GM21515 (cell line): ENCODE measurements at regions not wholly inside any gene's neighbourhood (a gene's known extent, or its start where the extent isn't known, plus 50 kb on each side); places are given as distances from the start of the nearest gene placed in this dataset.

Experiments used
- ATAC-seq: cut with Tn5 transposase; IDR thresholded peaks from one replicate; pipeline ENCODE4 v1.9.1; 2021; ENCODE audit not compliant: unreplicated experiment

DNA sequence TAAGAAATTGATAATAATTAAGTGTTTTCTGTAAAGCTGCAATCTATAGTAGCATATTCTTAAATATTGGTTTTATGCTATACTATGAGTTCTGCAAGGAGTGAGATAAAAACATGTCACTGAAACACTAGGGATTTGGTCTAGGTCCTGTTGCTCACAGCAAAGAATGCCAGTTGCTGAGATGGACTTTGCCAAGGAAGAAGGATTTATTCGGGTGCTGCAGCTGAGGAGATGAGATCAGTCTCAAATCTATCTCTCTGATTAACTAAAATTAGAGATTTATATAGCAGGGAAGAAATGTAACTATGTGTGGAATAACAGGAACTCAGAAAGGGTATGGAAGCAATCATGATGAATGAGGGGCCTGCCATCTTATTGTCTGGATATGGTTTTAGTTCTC lies 1569.9 kb downstream of the PCDH7 start:
- no peak for ATAC-seq

DNA sequence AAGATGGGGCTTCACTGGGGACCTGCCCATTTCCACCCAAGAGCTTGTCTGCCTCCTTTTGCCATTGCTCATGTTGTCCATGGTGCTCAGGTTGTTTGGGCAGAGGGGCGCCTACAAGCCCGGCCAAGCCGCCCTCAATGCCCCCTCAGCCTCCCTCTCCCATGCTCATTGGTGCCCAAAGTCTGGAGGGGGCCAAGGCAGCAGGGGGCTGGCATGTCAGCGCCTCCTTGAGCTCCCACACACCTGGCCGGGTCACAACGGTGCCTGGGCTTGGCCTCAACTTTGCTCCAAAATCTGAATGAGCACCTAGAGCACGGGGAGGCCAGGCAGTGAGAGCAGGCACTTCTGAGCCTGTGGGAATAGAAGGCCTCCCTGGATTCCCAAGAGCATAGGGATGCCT lies 1598.8 kb downstream of the PCDH7 start:
- no peak for ATAC-seq

DNA sequence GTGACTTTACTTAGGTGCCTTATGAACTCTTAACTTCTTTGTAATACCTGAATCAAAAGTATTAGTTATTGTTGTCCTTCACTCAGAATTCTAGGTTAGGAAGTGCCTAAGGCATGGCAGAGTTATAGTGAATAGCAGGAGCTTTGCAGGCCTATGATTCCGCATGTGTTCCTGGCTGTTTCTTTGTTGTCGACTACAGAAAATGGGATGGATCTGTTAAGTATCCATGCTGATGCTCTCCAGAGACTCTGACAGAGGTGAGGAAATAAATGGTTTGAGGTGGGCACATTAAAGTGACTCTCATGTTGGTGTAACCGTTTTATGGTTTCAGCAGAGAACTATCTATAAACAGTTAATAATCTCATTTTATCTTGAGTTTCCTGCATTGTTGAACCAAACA lies 1601.3 kb downstream of the PCDH7 start:
- no peak for ATAC-seq

DNA sequence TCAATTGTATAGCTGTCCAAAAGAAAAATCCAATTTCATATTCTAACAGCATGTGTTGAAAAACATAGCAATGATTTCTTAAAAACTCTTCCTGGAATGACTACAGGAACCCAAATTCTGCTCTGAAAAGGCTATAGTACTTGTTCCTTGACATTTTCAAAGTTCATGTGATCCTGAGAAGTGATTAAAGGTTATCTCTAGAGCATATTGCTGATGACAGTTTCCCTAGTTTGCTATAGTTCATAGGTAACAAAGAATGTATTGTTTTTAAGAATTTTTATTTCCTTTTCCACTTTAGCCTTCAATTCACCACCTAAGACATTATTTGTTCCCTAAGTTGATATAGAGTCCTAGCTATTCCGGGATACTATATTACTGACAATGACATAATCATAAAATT lies 1614.6 kb downstream of the PCDH7 start:
- no peak for ATAC-seq

DNA sequence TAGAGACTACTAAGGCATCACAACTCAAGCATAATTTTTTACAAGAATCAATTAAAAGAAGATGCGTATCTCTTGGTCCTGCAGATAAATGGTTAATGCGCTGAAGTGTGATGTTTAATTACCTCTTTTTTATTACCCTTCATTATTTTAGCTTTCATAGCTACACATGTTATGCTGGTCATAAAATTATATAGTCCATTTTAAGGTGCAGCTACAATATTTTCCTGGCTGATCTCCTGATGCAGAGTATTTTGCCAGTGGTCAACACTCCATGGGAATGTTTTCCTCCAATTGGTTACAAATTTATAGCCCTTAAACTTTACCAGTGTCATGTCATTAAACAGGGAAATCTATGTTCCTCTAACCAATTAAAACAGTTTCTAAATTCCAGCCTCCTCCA lies 1617.2 kb downstream of the PCDH7 start:
- no peak for ATAC-seq

DNA sequence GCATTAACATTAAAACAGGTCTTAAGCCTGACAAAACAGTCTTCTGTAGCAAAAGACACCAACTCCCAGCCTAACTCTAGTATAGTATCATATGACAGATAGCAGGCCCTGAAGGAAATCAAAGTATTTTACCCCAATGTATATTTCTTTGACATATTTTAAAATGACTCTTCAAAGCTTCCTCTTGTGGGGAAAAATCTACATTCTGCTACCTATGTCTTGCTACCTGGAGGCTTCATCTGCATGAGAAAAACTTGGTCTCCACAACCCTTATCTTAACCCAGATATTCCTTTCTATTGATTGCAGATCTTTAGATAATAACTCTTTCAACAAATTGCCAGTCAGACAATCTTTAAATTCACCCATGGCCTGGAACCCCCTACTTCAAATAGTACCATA lies 1620.4 kb downstream of the PCDH7 start:
- ATAC-seq = no peak

DNA sequence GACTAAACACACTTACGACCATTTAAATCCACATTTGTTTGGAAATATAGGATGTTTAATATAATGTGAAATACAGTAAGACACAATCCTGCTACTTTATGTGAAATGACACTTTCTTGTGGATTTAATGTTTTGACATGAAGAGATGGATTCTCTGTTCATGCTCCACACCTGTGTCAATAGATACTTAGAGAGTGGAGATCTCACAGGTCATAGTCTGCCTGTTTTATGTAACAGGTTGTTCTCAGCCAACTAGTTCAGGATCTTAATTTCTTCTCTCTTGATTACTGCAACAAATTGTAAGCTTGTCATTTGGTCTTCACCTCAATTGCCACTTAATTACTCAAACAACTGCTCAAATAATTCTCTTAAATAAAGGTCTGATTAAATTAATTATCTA lies 1621.2 kb downstream of the PCDH7 start:
- no peak for ATAC-seq

DNA sequence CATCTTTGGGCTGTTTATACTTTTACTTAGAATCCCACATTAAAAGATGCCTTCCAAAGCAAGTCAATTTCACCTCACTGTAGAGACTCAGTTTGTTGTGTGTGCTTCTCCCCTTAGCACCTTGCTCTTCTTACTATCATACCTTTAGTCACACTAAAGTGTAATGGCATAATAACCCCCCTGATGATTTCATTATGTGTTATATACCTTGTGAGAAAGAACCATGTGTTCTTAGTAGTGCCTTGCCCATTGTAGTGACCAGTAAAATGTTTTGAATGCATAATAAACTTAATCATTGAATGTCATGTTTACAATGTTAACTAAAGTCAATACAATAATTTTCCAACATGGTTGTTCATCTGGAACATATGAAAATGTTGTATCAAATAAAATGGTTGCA lies 1621.9 kb downstream of the PCDH7 start:
- ATAC-seq = no peak

DNA sequence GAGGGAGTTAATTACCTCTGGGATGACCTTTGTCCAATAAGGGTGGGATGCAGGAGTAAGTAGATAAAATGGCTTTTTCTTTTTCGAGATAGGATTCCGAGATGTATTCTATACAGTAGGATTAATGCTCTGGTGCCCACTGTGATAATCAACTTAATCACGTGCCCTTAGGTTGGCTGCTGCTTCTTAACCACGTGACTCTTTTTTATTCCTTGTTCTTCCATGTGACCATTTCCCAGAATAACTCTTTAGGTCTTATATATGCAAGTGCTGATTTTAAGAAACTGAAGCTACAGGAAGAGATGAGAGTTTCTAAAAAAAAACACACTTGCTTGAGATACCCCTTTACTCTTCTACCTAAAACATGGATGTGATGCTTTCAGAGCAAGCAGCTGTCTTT lies 1628.9 kb downstream of the PCDH7 start:
- ATAC-seq = no peak

DNA sequence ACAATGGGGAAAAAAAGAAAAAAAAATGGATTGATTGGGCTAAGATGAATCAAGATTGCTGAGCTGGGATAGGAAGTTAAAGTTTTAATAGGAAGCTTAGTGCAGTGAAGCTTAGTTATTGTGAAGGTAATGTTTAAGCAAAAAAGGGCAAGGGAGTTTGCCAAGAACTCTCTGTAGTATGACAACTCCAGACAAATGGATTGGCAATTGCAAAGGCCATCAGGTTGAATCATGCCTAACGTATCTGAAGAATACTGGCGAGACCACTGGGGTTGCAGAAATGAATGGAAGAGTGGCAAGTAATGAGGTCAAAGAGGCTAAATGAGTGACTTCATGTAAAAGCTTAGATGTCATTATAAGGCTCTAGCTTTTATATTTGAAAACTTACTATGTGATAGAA lies 1654.0 kb downstream of the PCDH7 start:
- no peak for ATAC-seq

DNA sequence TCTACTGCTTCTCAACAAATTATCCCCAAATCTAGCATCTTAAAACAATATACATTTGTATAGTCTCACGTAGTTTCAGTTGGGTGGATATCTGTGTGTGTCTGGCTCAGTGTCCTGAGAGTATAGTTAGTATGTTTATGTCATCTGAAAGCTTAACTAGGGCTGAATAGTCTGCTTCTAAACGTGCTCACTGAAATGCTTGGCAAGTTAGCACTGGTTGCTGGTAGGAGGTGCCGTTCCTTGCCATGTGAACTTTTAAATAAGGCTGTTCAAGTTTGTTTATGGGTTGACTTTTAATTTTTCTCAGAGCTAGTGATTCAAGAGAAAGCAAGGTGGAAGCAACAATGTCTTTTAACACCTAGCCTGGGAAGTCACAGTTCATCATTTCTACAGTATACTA lies 1673.6 kb downstream of the PCDH7 start:
- no peak for ATAC-seq

DNA sequence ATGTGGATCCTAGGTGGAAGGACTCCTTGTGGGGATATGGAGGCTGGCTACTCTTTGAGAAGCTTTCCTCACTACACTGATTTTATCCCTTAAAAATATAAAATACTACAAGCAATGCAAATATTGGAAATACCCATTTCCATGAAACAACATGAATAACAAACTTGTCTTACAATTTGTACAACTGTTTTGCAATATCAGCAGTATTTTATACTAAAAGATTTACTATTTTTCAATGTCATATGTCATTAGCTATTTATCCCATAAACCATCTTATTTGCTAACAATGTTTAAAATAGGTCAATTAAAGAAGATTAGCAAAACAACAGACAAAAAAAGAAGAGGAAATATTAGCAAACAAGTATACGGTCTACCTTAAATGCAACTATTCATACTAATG lies 1674.1 kb downstream of the PCDH7 start:
- ATAC-seq = no peak

DNA sequence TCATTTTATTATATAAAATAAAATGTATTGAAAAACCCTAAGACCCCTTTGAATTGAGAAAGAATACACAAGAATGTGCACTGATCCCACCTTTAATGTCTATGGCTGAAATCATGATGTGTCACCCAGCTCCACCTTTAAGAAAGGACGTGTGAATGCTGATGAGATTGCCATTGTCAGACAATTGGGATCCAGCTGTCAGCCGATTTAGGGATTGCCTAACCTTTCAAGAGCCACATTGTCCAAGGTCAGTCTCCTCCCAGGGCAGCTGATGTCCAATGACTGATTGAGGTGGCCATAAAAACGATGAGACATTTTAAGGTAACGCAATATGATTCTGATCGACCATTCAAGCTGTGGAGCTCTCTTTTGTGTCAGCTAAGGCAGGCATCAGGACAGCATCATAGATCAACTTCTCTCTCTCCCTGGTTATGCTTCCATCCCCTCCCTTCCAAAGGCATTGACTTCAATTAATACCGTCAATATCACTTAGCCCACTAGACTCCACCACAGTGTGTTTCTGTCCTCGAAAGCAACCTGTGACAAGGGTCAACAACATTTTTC lies 1676.4 kb downstream of the PCDH7 start:
- no peak for ATAC-seq

DNA sequence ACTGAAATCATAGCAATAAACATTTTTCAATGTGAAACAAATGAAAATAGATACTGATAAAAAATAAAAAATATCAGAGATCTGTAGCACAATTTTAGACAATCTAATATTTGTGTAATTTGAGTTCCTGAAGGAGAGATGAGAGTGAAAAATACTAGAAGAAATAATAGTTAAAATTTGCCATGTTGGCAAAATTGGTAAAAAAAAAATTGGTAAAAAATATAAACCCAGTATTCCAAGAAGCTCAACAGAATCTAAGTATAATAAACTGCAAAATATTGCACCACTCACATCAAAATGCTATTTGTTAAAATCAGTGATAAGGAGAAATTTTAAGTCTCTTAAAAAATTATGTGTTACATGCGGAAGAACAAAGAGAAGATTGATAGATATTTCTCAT lies 1680.7 kb downstream of the PCDH7 start:
- no peak for ATAC-seq

DNA sequence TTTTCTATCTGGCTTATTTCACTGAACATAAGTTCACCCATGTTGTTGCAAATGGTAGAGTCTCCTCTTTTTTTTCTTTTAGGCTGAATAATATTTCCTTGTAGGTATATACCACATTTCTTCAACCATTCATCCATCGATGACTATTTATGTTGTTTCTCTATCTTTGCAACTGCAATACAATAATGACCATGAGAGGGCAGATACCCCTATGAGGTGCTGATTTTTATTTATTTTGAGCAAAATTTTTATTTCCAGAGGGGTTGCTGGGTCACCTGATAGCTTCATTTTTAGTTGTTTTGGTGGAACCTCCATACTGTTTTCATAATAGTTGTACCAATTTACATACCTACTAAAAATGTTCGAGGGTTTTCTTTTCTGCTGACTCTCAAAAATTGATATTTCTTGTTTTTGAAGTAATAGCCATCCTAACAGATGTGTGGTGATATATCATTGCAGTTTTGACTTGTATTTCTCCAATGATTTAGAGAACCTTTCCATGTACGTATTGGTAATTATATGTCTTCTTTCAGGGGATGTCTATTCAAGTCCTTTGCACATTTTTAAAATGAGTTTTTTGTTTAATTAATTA lies 1697.0 kb downstream of the PCDH7 start:
- ATAC-seq = no peak

DNA sequence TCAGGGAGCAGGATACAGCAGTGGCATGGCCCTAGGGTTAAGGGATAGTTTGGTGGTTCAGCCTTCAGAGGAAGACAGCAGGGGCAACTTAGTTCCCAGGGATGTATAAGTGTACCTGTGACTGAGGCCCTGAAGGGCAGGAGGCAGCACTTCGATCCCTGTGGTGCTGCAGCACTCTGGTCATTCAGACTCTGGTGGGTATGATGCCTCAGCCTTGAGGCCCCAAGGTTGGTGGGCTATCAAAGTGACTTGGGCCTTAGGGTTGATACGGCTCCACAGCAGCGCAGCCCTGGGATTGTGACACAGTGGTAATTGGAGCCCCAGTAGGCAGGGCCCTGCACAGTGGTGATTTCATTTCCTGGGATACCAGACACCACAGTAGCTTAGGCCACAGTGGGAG lies 1703.1 kb downstream of the PCDH7 start:
- ATAC-seq = no peak

DNA sequence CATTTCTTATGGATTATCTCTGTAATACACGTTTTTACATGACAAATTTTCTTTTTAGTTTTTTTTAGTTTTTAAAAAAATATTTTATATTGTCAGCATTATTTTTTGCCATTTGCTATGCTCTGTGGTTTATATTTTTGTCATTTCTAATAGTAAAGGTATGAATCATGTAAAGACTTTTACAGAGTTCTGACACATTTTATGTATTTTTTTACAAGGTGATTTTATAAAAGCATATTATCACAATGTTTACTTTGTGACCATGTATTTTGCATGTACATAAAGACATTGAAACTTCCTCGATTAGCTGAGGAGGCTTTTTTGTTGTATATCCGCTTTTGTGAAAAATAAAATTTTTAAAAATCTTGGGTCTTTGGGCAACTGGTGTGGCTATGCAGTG lies 1705.1 kb downstream of the PCDH7 start:
- ATAC-seq = no peak

DNA sequence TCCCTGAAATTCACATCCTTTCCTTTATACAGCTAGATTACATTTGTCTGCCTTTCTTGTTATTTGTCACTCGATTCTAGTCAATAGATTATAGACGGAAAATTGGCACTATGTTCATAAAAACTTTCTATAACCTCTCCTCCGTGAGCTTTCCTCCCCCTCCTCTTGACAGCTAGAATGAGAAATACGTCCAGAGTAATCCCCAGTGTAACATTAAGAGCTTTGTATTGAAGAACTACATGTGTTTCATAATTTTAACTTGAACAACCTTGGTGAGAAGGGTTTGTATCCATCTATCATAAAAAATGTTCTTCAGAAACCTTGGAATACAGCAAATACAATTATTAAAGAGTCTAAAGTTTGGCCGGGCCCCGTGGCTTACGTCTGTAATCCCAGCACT lies 1707.4 kb downstream of the PCDH7 start:
- no peak for ATAC-seq

DNA sequence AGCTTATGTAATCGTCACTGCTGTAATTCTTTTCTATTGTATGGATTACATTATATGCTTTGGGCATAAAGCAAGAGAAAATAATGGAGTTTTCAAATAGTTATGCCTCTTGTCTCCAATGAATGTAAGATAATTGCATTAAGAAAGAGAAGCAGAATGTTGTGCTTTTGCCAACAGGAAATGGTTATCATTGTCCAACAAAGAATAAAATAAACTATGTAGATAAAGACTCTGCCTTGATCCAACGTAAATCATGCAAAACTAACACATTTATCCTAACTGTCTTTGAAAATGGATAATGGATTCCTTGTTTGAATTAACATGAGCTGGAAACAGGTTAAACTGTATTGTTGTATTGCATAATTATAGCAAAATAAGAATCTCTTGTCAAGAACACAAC lies 1709.0 kb downstream of the PCDH7 start:
- no peak for ATAC-seq

DNA sequence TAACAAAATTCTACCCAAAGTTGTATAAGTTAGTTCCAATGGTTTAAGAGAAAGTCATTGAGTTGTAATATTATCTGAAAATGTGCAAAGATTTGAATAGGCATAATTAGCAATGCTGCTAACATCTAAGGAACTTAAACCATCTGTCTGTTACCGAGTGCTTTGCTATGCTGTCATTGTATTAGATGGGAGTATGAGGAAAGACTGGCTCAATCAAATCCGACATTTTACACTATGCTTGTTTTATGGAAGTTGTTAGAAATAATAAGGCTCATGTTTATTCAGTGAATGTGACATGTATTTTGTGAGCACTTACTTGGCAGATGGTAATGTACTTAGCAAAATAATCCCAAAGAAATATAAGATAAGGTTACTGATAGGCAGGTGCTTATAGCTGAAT lies 1715.1 kb downstream of the PCDH7 start:
- no peak for ATAC-seq

DNA sequence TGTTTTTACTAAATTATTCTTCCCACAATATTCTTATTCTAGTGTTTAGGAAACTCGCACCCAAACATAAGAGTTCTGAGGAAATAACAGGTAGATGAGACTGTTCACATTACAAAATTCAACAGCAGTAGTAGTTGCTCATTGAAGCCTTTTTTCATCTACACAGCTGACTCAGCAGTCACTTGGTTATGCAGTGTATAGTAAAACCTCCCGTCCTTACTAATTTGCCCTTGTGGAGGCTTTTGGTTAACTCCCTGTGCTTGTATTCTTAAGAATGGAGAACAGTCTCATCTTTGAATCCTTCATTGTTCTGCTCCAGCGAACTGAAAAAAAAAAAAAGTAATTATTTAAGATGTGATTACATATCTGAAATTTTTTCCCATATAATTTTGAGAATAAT lies 1716.6 kb downstream of the PCDH7 start:
- no peak for ATAC-seq

DNA sequence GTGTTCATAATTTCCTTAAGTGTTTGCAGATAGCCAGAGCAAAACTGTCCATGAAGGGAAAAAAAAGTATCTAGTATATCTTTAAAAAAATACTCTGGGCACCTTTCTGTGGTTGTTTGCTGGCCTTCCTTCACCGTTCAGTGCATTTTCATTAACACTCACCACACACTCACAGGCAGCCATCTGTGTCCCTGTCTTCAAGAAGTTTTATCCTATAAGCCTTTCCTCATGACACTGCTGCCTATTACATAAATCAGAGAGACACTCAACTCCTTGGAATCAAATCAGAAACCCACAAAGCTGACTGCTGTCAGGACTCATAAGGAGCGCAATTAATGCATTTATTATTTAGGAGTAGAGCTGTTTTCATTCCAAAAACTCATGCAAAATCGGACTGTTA lies 1720.2 kb downstream of the PCDH7 start:
- no peak for ATAC-seq

DNA sequence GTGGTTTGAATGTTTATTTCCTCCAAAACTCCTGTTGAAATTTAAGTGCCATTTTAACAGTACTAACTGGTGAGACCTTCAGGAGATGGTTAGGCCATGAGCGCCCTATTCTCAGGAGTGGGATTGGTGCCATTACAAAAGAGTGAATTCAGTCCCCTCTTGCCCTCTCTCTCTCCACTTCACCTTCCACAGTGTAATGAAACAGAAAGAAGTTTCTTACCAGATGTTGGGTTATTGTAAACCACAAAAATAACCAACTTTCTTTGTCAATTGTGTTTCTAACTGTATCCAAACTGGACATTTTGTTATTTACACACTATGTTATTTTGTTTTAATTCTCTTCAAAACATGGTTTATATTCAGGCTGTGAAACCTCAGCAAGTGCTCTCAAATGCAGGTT lies 1734.3 kb downstream of the PCDH7 start:
- no peak for ATAC-seq

DNA sequence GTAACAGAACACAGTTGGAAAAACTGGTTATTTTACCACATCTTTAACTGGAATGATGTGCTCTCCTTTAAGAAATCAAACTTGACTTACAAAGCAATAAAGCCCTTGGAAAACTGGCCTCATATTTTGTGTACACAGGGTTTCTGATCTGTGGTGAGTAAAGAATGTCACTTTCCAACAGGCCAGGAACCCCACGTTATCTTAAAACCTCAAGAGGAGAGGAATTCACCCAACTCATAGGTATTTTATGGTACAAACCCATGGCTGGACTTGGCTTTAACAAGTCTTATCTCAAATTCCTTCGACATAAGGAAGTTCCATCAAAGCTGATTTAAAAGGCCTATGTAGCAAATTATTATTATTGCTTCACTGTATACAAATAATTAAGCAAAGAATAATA lies 1735.1 kb downstream of the PCDH7 start:
- ATAC-seq = no peak
